HPDE6-E6E7 (cell line): ENCODE measurements at regions not wholly inside any gene's neighbourhood (a gene's known extent, or its start where the extent isn't known, plus 50 kb on each side); places are given as distances from the start of the nearest gene placed in this dataset.
A peak's percentile ranks its signal among the peaks of the same experiment; 100 is the strongest.

ENCODE experiments used
- DNase-seq: peaks from one replicate; pipeline ENCODE4 v3.0.0; 2011; ENCODE audit warnings: missing footprints; ENCODE audit errors: extremely low spot score

GRCh38 chr5:125006011-125006685, 259.7 kb upstream of the ZNF608 start:
- no peak for DNase-seq

- no peak for DNase-seq
Measured at GRCh38 chr5:125010356-125010755, 263.9 kb upstream of the ZNF608 start.

GRCh38 chr5:125011014-125011413, 264.6 kb upstream of the ZNF608 start:
- no peak for DNase-seq

- no peak for DNase-seq
Measured at GRCh38 chr5:125011419-125011818, 265.0 kb upstream of the ZNF608 start.

- DNase-seq: no peak
Measured at GRCh38 chr5:125011947-125012346, 265.5 kb upstream of the ZNF608 start.

- no peak for DNase-seq
Measured at GRCh38 chr5:125012727-125013451, 266.4 kb upstream of the ZNF608 start.

- no peak for DNase-seq
Measured at GRCh38 chr5:125014202-125014601, 267.8 kb upstream of the ZNF608 start.

- no peak for DNase-seq
Measured at GRCh38 chr5:125017796-125018195, 271.4 kb upstream of the ZNF608 start.

- no peak for DNase-seq
Measured at GRCh38 chr5:125023673-125024072, 277.2 kb upstream of the ZNF608 start.

- DNase-seq: no peak
Measured at GRCh38 chr5:125026867-125027731, 280.7 kb upstream of the ZNF608 start.

- DNase-seq: no peak
Measured at GRCh38 chr5:125032286-125032685, 285.8 kb upstream of the ZNF608 start.

GRCh38 chr5:125033602-125034001, 287.2 kb upstream of the ZNF608 start:
- no peak for DNase-seq

- DNase-seq: no peak
Measured at GRCh38 chr5:125034331-125034730, 287.9 kb upstream of the ZNF608 start.

GRCh38 chr5:125036494-125036893, 290.1 kb upstream of the ZNF608 start:
- no peak for DNase-seq

GRCh38 chr5:125037020-125037419, 290.6 kb upstream of the ZNF608 start:
- no peak for DNase-seq

GRCh38 chr5:125037530-125037929, 291.1 kb upstream of the ZNF608 start:
- DNase-seq: no peak

GRCh38 chr5:125038477-125038876, 292.0 kb upstream of the ZNF608 start:
- DNase-seq: no peak

- DNase-seq: no peak
Measured at GRCh38 chr5:125041798-125042197, 295.4 kb upstream of the ZNF608 start.

GRCh38 chr5:125042261-125042890, 295.9 kb upstream of the ZNF608 start:
- DNase-seq: no peak

- peak; percentile 55 for DNase-seq
Measured at GRCh38 chr5:125043781-125044391, 297.4 kb upstream of the ZNF608 start.

GRCh38 chr5:125044491-125045282, 298.2 kb upstream of the ZNF608 start:
- no peak for DNase-seq
